ENCODE measurements at regions not wholly inside any gene's neighbourhood (a gene's known extent, or its start where the extent isn't known, plus 50 kb on each side); places are given as distances from the start of the nearest gene placed in this dataset.

- no peak for TF ChIP-seq CTCF (IDR thresholded peaks at IDR 0.05)
- no peak for TF ChIP-seq POLR2A (IDR thresholded peaks at IDR 0.05)
- TF ChIP-seq EP300 (IDR thresholded peaks at IDR 0.05) = no peak
- no peak for TF ChIP-seq POLR2AphosphoS5 (IDR thresholded peaks at IDR 0.05)
These were observed 70.8 kb upstream of the GATA5 start for GRCh38 chr20:62546606-62547005.

Measured in stomach (tissue), 4 donors.